ENCODE measurements at regions not wholly inside any gene's neighbourhood (a gene's known extent, or its start where the extent isn't known, plus 50 kb on each side); places are given as distances from the start of the nearest gene placed in this dataset.

DNA sequence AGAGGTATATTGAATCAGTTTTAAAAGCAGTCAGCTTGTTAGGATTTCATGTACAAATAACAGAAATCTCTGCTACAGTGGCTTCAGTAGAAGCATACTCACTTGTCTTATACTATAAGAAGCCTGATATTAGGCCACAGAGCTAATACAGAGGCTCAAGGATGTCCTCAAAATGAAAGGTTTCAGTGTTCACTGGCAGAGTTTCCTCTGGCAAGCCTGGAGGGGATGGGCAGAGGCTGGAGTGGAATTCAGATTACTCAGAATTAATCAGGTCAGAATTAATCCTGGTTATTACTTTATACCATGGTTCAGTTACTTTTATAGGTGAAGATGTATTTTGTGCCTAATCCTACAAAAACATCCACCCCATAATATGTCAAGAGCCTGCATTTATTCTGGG is 520.5 kb downstream of the USP25 start:
- no peak overlapping the region for H2AK5ac ChIP-seq (ENCODE audit: low read length)
- H4K12ac ChIP-seq (ENCODE audit: low read depth, low read length), result no peak overlapping the region
- no peak overlapping the region for H3K23ac ChIP-seq (ENCODE audit: low read length)
- no peaks in the 10 kb centered on the region for H3K27me3 ChIP-seq (ENCODE audit: insufficient read depth, low read length)
- no peak overlapping the region for H2BK12ac ChIP-seq (ENCODE audit: low read length)
- H3K14ac ChIP-seq (ENCODE audit: low read length), result no peak overlapping the region
- H3K79me2 ChIP-seq (ENCODE audit: control insufficient read depth, insufficient read depth, low read length, poor library complexity), result no peaks in the 10 kb centered on the region
- H3K4ac ChIP-seq (ENCODE audit: low read depth, low read length), result no peak overlapping the region
- no peak overlapping the region for H2AFZ ChIP-seq (ENCODE audit: insufficient read depth, low read length, poor library complexity)
- no peak overlapping the region for H3K27ac ChIP-seq (ENCODE audit: low read depth, low read length)
- H3K36me3 ChIP-seq (ENCODE audit: control insufficient read depth in 1 of 2, insufficient read depth in 2 of 2, low read length in 2 of 2), result no peaks in the 10 kb centered on the region
- no peaks in the 10 kb centered on the region for H3K79me1 ChIP-seq (ENCODE audit: low read length)
- H3K4me2 ChIP-seq (ENCODE audit: low read length), result no peak overlapping the region
- no peaks in the 10 kb centered on the region for H3K4me1 ChIP-seq (ENCODE audit: control insufficient read depth in 1 of 2, insufficient read depth in 2 of 2, low read length in 2 of 2)
- H3K9ac ChIP-seq (ENCODE audit: low read length), result no peak overlapping the region
- H2BK120ac ChIP-seq (ENCODE audit: insufficient read depth, low read length, poor library complexity), result no peak overlapping the region
- H2BK5ac ChIP-seq (ENCODE audit: low read depth, low read length, poor library complexity), result no peak overlapping the region
- H4K8ac ChIP-seq (ENCODE audit: low read depth, low read length), result no peak overlapping the region
- no peaks in the 10 kb centered on the region for H3K9me3 ChIP-seq (ENCODE audit: insufficient read depth, low read depth, low read length)
- H3K4me3 ChIP-seq (ENCODE audit: low read depth, low read length), result no peak overlapping the region
- H4K91ac ChIP-seq (ENCODE audit: low read depth, low read length), result no peak overlapping the region
- H3K18ac ChIP-seq (ENCODE audit: low read length), result no peak overlapping the region
- no peak for DNase-seq

DNA sequence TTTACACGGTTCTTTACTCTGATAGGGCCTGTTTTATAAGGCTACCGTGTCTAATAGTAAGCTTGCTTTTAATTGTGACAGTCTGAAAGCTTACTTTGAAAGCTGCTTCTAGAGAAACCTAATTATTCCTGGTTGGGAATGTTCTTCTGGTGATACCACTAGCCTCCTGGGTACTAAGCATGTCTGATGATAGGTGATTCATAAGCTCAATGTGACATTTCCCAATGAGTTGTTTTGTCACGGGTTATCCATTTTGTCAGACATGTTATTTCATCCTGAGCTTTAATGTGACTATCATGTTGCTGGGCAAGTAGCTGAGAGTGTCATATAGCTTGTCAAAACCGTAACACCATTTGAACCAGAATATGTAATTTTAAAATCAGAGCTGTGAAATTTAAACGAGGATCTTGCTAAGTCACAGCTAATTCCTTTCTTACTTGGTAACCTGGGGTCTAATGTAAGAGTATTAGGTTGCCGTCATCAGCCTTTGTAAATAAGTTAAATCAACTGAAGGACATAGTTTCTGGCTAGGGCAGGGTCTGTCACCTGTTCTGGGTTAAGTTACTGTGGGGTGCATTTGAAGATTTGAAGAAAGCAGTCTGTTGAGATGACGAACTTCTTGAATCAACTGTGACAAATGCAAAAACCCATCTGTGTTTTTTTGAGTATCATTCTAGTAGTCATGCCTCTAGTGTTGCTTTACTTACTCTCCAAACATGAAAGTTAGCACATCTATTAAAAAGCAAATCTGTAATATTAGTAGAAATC is 529.2 kb downstream of the USP25 start:
- Histone ChIP-seq H4K91ac (ENCODE audit: low read depth, low read length) (no peak overlapping the region), H3K18ac (ENCODE audit: low read length) (no peak overlapping the region), H3K9ac (ENCODE audit: low read length) (no peak overlapping the region), H3K27ac (ENCODE audit: low read depth, low read length) (no peak overlapping the region), H2BK5ac (ENCODE audit: low read depth, low read length, poor library complexity) (no peak overlapping the region), H3K4me3 (ENCODE audit: low read depth, low read length) (no peak overlapping the region), H3K23ac (ENCODE audit: low read length) (no peak overlapping the region), H3K27me3 (ENCODE audit: insufficient read depth, low read length) (no peaks in the 10 kb centered on the region), H3K4me2 (ENCODE audit: low read length) (no peak overlapping the region), H4K12ac (ENCODE audit: low read depth, low read length) (no peak overlapping the region), H3K36me3 (ENCODE audit: control insufficient read depth in 1 of 2, insufficient read depth in 2 of 2, low read length in 2 of 2) (no peaks in the 10 kb centered on the region), H4K8ac (ENCODE audit: low read depth, low read length) (no peak overlapping the region), H3K9me3 (ENCODE audit: insufficient read depth, low read depth, low read length) (no peaks in the 10 kb centered on the region), H2BK120ac (ENCODE audit: insufficient read depth, low read length, poor library complexity) (no peak overlapping the region), H3K79me1 (ENCODE audit: low read length) (no peaks in the 10 kb centered on the region), H2BK12ac (ENCODE audit: low read length) (no peak overlapping the region), H2AFZ (ENCODE audit: insufficient read depth, low read length, poor library complexity) (no peak overlapping the region), H3K79me2 (ENCODE audit: control insufficient read depth, insufficient read depth, low read length, poor library complexity) (no peaks in the 10 kb centered on the region), H3K4me1 (ENCODE audit: control insufficient read depth in 1 of 2, insufficient read depth in 2 of 2, low read length in 2 of 2) (no peaks in the 10 kb centered on the region), H3K14ac (ENCODE audit: low read length) (no peak overlapping the region), H2AK5ac (ENCODE audit: low read length) (no peak overlapping the region), H3K4ac (ENCODE audit: low read depth, low read length) (no peak overlapping the region)
- no CpG with 5 or more reads among the region's 7 CpGs for WGBS (ENCODE audit: extremely low coverage, insufficient coverage, insufficient read length)
- no peak for DNase-seq

DNA sequence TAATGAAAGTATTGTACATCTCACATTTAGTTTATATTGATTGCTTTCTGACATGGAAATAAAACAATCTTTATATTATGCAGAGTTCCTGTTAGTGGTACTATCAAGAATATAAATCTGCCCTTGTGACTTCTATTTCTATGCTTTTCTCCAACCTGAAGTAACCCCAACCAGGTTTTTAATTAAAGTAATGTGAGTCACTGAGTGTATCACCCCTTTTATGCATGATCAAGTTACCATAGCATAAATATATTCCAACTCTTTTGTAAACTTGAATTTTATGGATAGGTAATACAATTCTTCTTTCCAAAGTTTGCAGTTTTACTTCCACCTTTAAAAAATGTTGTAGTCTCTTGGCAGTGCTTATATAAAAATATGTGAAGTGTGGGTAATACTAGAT is 532.3 kb downstream of the USP25 start:
- H3K4me3 ChIP-seq (ENCODE audit: low read depth, low read length), result no peak overlapping the region
- no peak overlapping the region for H3K4me2 ChIP-seq (ENCODE audit: low read length)
- H4K8ac ChIP-seq (ENCODE audit: low read depth, low read length), result no peak overlapping the region
- H3K14ac ChIP-seq (ENCODE audit: low read length), result no peak overlapping the region
- H3K23ac ChIP-seq (ENCODE audit: low read length), result no peak overlapping the region
- no peaks in the 10 kb centered on the region for H3K27me3 ChIP-seq (ENCODE audit: insufficient read depth, low read length)
- H2BK5ac ChIP-seq (ENCODE audit: low read depth, low read length, poor library complexity), result no peak overlapping the region
- no peak overlapping the region for H3K9ac ChIP-seq (ENCODE audit: low read length)
- H3K27ac ChIP-seq (ENCODE audit: low read depth, low read length), result no peak overlapping the region
- H3K79me1 ChIP-seq (ENCODE audit: low read length), result no peaks in the 10 kb centered on the region
- no peak overlapping the region for H3K18ac ChIP-seq (ENCODE audit: low read length)
- H3K4ac ChIP-seq (ENCODE audit: low read depth, low read length), result no peak overlapping the region
- no peaks in the 10 kb centered on the region for H3K79me2 ChIP-seq (ENCODE audit: control insufficient read depth, insufficient read depth, low read length, poor library complexity)
- no peak for DNase-seq
- no peaks in the 10 kb centered on the region for H3K4me1 ChIP-seq (ENCODE audit: control insufficient read depth in 1 of 2, insufficient read depth in 2 of 2, low read length in 2 of 2)
- H4K12ac ChIP-seq (ENCODE audit: low read depth, low read length), result no peak overlapping the region
- H2BK12ac ChIP-seq (ENCODE audit: low read length), result no peak overlapping the region
- H2BK120ac ChIP-seq (ENCODE audit: insufficient read depth, low read length, poor library complexity), result no peak overlapping the region
- no peak overlapping the region for H4K91ac ChIP-seq (ENCODE audit: low read depth, low read length)
- H3K9me3 ChIP-seq (ENCODE audit: insufficient read depth, low read depth, low read length), result no peaks in the 10 kb centered on the region
- no peak overlapping the region for H2AFZ ChIP-seq (ENCODE audit: insufficient read depth, low read length, poor library complexity)
- no peak overlapping the region for H2AK5ac ChIP-seq (ENCODE audit: low read length)
- no peaks in the 10 kb centered on the region for H3K36me3 ChIP-seq (ENCODE audit: control insufficient read depth in 1 of 2, insufficient read depth in 2 of 2, low read length in 2 of 2)

DNA sequence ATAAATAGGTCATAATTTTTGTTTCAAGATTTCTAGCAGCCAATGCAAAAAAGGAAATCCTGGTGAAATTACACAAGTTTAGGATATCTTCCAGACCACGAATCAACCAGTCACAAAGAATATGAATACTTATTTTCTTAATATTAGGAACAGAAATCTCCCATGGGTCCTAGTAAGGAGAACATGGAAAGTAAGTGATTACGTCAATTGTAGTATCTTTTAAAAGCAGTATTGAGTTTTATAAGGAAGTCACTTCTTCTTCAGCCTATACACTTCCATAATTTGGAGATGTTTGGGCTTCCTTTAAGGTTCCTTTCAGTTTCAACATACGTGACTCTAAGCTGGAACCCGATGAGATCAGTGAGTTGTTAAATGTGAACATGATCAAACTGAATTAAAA is 534.5 kb downstream of the USP25 start:
- Histone ChIP-seq H3K36me3 (ENCODE audit: control insufficient read depth in 1 of 2, insufficient read depth in 2 of 2, low read length in 2 of 2) (no peaks in the 10 kb centered on the region), H2AK5ac (ENCODE audit: low read length) (no peak overlapping the region), H2BK5ac (ENCODE audit: low read depth, low read length, poor library complexity) (no peak overlapping the region), H3K27ac (ENCODE audit: low read depth, low read length) (no peak overlapping the region), H3K4me1 (ENCODE audit: control insufficient read depth in 1 of 2, insufficient read depth in 2 of 2, low read length in 2 of 2) (no peaks in the 10 kb centered on the region), H3K4ac (ENCODE audit: low read depth, low read length) (no peak overlapping the region), H2BK120ac (ENCODE audit: insufficient read depth, low read length, poor library complexity) (no peak overlapping the region), H4K12ac (ENCODE audit: low read depth, low read length) (no peak overlapping the region), H3K79me1 (ENCODE audit: low read length) (no peaks in the 10 kb centered on the region), H4K91ac (ENCODE audit: low read depth, low read length) (no peak overlapping the region), H3K27me3 (ENCODE audit: insufficient read depth, low read length) (no peaks in the 10 kb centered on the region), H3K4me2 (ENCODE audit: low read length) (no peak overlapping the region), H3K23ac (ENCODE audit: low read length) (no peak overlapping the region), H3K14ac (ENCODE audit: low read length) (no peak overlapping the region), H3K9me3 (ENCODE audit: insufficient read depth, low read depth, low read length) (no peaks in the 10 kb centered on the region), H2AFZ (ENCODE audit: insufficient read depth, low read length, poor library complexity) (no peak overlapping the region), H2BK12ac (ENCODE audit: low read length) (no peak overlapping the region), H3K18ac (ENCODE audit: low read length) (no peak overlapping the region), H3K79me2 (ENCODE audit: control insufficient read depth, insufficient read depth, low read length, poor library complexity) (no peaks in the 10 kb centered on the region), H4K8ac (ENCODE audit: low read depth, low read length) (no peak overlapping the region), H3K9ac (ENCODE audit: low read length) (no peak overlapping the region), H3K4me3 (ENCODE audit: low read depth, low read length) (no peak overlapping the region)
- DNase-seq, result no peak
- WGBS (ENCODE audit: extremely low coverage, insufficient coverage, insufficient read length), result no CpG with 5 or more reads among the region's 4 CpGs
